H4 (cell line): ENCODE measurements at regions not wholly inside any gene's neighbourhood (a gene's known extent, or its start where the extent isn't known, plus 50 kb on each side); places are given as distances from the start of the nearest gene placed in this dataset.

ENCODE experiments used
- DNase-seq: peaks from one replicate; pipeline ENCODE4 v3.0.0-alpha.2; 2015; ENCODE audit warnings: low spot score

DNA sequence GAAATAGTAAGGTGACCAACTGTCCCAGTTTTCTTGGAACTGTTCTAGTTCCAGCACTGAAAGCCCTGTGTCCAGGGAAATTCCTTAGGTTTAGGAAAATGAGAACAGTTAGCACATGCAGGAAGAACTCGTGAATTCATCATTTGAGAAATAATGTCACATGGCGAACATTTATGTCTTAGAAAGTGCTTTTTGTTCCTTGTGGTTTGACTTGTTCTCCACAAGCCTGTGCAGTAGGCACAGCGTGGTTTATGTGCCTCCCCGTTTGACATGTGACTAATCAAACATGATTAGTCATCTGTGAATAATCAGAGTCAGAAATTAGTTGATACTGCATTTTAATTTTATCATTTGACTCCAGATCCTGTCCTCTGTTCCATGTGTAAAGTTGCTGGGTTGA, 556.0 kb upstream of the CPEB2 start:
- DNase-seq = no peak

DNA sequence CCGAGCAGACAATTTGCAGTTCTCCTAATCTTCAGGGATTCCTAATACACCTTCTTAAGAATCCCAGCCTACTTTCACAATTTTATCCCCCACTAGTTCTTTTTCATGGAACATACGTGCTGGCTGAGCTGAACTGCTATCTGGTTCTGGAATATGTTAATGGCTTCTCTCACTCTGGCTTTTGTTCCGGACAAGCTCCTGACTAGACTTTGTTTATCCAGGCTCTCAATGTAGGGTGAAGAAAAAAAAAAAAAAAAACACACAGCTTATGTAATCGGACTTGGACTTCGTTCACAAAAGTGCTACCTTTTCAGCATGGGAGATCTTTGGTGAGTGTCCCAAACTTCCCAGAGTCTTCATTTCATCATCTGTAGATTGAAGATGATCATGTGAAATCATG, 555.4 kb upstream of the CPEB2 start:
- no peak for DNase-seq

DNA sequence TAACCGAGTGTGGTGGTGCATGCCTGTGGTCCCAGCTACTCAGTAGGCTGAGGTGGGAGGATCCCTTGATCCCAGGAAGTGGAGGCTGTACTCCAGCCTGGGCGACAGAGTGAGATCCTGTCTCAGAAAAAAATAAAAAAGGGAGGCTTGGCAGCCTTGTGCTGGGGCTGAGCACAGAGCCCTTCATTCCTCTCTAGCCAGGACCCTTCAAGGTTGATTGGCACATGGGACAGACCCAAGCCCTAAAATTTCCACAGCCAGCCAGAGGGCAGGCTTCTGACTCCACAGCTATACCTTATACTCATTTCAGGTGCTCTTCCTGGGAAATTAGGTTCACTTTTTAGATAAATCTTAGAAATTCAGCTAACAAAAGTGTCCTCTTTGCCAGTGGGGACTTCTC, 553.0 kb upstream of the CPEB2 start:
- DNase-seq = no peak

DNA sequence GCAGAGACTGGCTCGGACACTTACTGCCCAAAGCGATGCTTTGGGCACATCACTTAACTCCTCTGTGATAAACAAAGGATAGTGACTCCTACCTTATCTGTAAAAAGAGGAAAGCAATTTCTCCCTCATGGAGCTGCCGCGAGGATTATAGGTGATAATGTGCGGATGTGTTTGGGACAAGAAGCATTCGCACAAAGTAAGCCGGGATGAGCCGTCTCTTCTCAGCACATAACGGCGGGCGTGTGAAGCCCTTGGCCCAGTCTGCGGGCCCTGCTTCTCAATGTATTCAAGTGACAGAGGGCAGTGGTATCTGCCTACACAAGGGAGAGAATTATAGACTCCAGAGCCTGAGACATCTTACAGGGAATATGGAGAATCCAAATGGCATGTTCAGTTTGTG, 550.3 kb upstream of the CPEB2 start:
- DNase-seq = no peak

DNA sequence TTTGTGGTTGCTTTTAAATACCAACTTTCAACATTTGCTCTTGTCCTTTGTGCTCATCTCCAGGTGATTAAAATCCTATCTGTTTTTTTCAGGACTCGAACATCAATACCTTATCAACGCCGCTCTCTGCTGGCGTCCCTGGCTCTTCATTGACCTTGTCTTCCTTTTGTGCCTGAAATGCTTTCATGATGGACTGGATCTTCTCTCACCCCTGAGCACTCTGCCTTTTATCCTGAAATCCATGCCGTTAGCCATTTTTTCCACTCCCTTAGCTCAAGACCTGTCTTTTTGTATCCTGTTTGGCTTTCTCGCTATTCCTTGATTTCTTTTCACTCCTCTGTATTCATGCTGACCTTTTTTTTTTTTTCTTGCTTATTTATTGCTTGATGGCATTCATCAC, 549.5 kb upstream of the CPEB2 start:
- no peak for DNase-seq

DNA sequence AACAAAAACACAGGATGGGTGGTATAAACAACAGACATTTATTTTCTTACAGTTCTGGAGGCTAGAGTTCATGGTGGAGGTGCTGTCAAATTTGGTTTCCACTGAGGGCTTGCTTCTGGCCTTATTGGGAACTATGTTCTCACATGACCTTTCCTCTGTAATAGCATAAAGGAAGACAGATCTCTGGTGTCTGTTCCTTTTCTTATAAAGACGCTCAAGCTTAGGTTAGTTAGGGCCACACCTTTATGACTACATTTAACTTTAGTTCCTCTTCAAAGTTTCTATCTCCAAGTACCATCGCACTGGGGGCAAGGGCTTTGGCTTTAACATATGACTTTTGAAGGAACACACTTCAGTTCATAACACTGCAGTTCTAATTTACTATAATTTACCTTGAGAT, 543.8 kb upstream of the CPEB2 start:
- DNase-seq = no peak

DNA sequence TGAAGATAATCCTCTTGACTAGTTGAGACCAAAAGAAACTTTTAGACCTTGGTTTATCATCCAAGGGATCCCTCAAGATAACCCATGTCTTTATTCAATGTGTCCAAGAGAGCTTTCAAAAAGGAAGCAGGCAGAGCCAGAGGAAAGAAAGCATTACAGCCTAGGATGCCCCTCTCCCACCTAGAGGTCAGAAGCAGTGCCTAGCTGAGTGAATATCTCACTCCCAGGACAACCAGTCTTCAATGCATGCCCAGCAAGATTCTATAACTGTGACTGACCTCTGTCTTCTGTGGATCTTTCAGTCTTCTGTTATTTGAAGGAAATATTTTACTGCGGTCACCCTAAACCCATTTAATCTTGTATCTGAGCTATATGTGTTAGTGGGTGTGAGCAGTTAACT, 537.2 kb upstream of the CPEB2 start:
- DNase-seq = no peak

DNA sequence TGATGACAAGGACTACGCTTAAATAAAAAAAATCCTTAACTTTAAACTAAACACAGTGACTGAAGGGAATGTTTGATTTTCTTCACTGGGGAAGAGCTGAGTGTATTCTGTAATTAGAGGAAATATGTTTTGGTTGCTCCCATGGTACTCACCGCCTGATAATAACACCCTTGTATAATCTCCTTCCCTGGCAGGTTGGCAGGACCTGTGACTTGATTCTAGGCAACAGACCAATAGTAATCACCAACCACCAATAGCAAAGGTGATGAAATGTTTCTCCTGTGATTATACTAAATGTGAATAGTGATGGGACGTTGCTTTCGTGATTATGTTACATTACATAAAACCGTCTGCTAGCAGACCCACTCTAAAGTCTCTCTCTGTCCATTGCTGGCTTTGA, 536.8 kb upstream of the CPEB2 start:
- no peak for DNase-seq

DNA sequence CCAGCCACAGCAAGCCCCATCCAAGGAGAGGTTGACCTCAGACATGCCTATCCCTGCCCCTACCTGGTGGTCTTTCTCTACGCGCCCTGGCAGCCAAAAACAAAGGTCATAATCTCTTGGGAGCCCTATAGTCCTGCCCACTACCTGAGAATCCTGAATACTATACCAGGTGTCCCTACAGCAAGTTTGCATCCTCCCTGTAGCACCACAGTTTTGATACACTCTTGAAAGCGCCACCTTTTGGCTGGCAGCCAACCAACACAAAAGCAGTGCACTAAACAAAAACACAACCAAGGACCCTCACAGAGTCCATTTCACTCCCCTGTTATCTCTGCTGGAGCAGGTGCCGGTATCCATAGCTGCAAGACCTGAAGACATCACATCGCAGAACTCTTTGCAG, 523.8 kb upstream of the CPEB2 start:
- DNase-seq = no peak

DNA sequence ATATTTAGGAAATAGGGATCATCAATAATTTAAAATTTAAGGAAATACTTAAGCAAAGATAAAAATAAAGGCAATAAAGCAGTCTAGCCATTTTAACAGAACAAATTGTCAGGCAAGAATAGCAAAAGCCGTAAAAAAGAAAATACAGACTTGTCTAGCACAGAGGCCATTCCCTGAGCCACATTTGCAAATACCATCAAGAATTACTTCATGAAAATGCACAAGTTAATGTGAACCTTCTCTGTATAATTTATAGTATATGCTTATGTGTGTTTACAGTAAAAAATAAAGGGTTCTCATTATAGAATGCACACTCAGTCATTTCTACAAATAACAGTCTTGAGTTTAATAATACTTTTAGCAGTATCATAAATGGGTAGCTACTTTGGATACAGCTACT, 505.9 kb upstream of the CPEB2 start:
- no peak for DNase-seq

DNA sequence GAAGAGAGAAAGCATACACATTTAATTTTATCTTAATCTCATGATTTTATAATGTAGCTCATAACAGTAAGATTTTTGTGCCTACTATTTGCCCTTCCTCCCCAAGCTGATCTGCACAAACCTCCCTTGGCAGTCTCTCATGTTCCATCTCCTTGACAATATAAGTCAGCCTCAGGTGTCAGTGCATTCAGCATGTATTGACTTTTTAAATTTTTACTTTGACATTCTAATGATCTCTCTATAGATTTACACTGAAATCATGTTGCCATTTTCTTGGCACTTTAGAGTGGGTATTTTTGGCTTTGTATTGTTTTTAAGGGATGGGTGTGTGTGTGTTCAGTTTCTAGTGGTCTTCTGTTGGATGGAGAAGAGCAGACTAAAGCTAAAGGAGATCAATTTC, 505.3 kb upstream of the CPEB2 start:
- DNase-seq = no peak

DNA sequence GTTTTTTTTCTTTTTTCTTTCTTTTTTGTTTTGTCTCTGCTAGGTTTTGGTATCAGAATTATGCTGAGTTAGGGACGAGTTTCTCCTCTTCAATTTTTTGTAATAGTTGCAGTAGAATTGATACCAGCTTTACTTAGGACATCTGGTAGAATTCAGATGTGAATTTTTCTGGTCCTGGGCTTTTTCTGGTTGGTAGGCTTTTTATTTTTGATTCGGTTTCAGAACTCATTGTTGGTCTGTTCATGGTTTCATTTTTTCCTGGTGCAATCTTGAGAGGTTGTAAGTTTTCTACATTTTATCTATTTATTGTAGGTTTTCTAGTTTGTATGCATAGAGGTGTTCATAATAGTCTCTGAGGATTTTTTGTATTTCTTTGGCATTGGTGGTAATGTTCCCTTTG, 498.1 kb upstream of the CPEB2 start:
- DNase-seq = no peak

DNA sequence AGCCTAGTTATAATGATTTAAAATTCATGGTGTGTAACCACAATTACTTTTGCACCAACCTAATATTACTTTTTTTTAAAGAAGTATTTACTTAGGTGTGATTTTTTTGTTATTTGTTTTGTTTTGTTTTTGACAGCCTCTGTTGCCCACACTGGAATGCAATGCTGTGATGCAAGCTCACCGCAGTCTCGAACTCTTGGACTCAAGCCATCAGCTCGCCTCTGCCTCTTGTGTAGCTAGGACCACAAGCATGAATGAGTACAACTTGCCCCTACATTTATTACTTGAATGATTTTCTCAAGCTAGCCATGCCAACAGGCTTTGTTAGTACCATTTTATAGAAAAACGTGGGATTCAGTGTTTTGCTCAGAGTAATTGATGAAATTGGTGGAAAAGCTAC, 488.8 kb upstream of the CPEB2 start:
- DNase-seq = peak; percentile 73

DNA sequence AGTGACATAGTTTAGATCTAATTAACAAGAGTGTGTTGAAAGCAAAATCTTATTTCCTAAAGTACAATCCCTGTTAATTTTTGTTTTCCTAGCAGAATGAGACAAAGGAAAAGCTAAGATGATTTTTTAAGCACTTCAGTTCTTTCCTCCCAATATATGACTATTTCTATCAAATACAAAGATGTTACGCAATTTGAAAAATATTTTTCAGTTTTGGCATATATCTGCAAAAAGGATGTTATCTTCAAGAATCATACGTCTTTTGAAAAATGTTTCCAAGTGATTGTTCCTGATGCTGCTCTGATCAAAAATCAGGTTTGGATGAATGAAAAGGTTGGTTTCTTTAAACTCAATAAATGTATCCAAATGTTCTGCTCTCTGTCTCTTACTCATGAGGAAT, 486.7 kb upstream of the CPEB2 start:
- no peak for DNase-seq

DNA sequence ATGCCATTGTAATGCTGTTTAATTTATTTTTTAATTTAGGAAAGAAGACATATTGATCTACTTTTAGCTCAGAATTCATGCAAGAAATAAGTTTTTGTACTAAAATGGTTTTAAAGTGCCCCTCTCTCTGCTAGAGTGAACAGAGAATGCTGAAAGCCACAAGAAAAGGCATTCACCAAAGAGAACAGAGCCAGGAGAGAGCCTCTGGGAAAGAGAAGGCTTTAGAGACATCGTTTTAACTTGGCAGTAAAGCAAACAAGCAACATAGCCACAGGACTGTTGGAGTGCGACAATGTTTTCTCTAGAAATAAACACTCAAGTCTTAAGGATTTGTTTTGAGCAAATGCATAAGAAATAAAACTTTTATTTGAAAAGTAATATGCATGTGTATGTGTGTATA, 484.1 kb upstream of the CPEB2 start:
- DNase-seq = peak; percentile 24

DNA sequence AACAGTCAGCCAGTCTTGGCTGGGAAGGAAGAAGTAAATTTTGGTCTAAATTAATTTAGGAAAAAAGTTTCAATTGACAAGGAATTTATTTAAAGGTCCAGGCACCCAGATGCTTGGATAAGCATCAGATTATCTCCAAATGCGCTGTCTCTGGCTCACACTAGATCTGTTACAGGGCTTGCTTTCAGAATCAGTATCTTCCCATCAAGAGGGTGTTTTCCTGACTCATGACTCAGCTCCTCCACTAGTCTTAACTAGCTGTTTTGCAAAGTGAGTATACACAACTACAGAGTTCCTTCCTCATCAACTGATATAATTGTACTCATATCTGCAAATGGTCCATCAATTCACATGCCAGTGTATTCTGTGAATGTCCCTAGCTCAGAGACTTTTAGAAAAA, 482.1 kb upstream of the CPEB2 start:
- peak; percentile 14 for DNase-seq

DNA sequence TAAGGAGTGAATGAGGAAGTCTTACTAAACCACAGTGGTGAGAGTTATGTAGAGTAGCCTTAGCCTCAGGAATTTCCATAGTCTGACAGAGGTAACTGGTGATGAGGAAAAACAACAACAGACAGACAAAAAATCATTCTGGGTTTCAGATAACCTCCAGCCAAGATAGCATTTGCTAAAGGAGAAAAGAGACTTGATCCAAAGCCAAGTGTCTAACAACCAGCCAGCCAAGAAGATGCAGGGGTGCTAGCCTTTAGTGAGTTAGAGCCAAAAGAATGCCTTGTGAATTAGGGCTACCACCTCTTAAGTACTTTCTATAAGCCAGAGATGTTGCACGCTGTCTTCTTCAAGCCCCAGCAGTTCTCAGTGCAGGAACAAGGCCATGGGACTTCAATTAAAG, 478.0 kb upstream of the CPEB2 start:
- no peak for DNase-seq

DNA sequence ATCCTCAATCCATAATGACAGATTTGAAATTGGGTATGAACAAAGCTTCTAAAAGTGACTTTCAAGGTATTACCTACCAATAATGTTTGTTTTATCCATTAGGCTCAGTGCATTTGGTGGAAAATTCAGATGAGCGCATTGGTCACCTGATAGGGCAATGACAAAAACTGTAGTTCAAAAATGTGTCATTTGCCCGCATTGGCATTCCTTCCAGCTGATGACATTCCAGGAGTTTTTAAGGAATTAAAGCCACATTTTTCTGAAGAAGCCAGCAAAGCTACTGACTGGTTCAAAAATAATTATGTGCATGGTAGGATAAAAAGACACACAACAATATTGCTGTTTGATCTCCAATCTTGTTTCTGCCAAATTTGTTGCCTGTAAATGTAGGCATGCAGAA, 473.4 kb upstream of the CPEB2 start:
- DNase-seq = no peak

DNA sequence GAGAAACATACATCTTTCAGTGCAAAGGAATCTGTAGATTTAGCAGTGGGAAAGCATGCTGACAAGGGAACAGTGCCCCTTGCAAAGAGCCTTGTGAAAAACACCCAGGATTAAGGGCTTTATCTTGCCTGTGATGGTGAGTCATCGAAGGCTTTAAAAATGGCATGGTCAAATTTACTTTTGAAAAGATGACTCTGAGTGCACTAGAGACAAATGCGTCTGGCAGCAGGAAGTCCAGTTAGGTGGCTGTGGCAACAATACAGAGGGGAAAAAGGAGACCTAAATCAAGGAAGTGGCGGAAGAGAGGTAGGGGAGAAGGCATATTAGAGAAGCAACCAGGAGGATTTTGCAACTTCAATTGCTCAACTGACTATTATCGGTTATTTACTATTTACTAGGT, 472.6 kb upstream of the CPEB2 start:
- DNase-seq = peak; percentile 44

DNA sequence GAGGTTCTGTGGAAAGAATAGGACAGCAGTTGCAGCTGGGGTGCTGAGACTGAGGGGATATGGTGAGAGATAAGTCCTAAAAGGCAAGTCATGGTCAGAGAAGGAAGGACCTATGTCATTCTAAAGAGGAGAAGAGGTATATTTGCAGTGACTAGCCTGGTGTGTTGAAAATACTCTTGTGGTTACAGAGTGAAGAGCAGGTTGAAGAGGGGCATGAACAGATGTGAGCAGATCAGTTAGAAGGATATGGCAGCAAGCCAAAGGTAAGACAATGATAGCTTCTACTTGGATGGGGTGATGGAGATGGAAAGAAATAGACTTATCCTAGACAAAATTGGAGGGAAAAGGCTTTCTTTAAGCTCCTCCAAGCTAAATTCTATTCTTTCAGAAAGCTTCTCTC, 469.8 kb upstream of the CPEB2 start:
- no peak for DNase-seq

DNA sequence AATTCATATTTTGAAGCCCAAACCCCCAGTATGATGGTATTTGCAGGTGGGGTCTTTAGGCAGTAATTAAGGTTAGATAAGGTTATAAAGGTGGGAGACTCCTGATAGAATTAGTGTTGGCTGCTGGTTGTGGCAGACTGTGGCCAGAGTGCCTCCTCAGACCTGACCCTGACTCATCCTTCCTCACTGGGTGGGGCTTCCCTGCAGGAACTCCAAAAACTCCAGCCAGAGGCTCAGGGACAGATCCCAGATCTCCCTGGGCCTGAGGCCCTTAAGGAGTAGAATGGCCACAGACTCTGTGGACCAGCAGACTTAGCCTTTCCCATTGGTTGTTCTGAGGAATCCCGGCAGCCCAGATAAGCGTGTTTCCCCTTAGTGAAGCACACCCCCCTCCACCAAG, 463.0 kb upstream of the CPEB2 start:
- DNase-seq = no peak

DNA sequence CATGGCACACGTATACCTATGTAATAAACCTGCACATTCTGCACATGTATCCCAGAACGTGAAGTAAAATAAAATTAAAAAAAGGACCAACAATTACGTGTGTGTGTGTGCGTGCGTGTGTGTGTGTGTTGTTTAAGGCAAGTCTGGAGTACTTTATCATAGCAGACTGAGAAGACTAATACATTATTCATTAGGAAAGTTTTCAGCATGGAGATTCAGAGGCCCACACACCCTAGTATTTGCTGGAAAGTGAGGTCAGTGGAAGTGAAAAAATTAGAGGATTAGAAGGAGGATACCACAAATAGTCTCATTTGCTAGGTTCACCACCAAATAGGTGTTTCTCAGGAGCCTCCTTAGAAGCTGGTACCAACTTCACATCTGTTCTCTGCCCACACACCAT, 457.1 kb upstream of the CPEB2 start:
- DNase-seq = no peak

DNA sequence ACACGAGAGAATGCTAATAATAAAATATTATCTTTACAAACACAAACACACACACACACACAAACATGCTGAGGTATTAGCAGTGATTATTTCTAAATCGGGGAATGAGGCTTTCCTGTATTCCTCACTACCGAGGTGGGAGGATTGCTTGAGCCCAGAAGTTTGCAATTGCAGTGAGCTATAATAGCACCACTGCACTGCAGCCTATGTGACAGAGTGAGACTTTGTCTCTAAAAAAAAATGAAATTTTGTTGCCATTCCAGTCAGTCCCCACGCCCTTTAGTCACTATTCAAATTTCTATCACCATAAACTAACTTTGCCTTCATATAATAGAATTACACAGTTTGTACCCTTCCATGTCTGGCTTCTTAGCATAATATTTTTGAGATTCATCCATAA, 456.5 kb upstream of the CPEB2 start:
- DNase-seq = no peak

DNA sequence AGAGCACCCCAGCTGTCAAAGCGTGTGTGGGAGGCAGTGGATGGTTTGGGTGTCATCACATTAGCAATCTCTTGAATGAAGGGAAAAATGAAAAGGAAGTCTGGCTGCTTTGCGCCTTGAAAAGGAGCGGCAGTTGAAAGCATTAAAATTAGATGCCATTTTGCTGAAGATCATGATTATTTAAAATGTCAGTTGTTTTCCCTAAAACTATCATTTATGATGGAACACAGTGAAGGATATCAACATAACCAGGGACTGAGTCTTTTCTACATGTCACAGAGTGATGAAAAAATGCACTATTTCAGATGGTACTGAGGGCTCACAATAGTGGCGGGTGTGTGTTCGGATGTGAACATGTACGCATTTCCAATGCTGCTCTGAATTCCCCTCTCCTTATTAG, 450.2 kb upstream of the CPEB2 start:
- DNase-seq = no peak

DNA sequence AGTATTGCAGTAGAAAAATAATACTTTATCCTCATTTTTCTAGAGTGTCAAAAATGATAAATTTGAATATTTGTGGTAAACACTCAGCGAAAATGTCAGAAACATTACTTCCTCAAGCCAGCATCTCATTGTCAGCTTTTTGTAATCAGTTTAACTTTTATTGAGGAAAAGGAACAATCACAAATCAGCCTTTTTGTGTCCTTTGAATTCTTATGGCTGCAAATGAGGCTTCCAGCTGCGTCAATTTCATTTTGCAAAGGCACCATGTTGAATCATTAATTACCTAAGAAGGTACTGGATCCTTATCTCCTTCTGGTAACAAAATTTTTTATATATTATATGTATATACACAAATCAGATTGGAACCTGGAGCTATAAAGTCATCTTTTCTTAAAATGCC, 442.6 kb upstream of the CPEB2 start:
- no peak for DNase-seq
